ENCODE measurements at regions not wholly inside any gene's neighbourhood (a gene's known extent, or its start where the extent isn't known, plus 50 kb on each side); places are given as distances from the start of the nearest gene placed in this dataset.

- no peak overlapping the region for H3K4me3 ChIP-seq
- TF ChIP-seq ZNF655 (CRISPR knock-in tag; IDR thresholded peaks at IDR 0.05) = no peak
- no peak for TF ChIP-seq NR2C1 (IDR thresholded peaks at IDR 0.05)
- no peak for TF ChIP-seq NR2C1 (tag; IDR thresholded peaks at IDR 0.05)
- TF ChIP-seq ZNF445 (CRISPR knock-in tag; IDR thresholded peaks at IDR 0.05; ENCODE audit: low read depth) = no peak
- no peak for TF ChIP-seq ZHX1 (conservative IDR thresholded peaks at IDR 0.05; ENCODE audit: low read length)
- no peak for TF ChIP-seq CBX5 (IDR thresholded peaks at IDR 0.05; ENCODE audit: borderline replicate concordance, low read depth)
- TF ChIP-seq ZNF165 (CRISPR knock-in tag; IDR thresholded peaks at IDR 0.05; ENCODE audit: borderline replicate concordance) = no peak
- TF ChIP-seq ZNF707 (CRISPR knock-in tag; conservative IDR thresholded peaks at IDR 0.05) = no peak
- no peak for TF ChIP-seq KLF13 (tag; IDR thresholded peaks at IDR 0.05; ENCODE audit: borderline replicate concordance, low read depth)
- no peak for TF ChIP-seq POLR3G (IDR thresholded peaks at IDR 0.05; ENCODE audit: extremely low read depth, insufficient read length, insufficient replicate concordance)
Observed at GRCh38 chr10:71093531-71093930, 118.8 kb upstream of the UNC5B start.

More at GRCh38 chr10:71093531-71093930, 118.8 kb upstream of the UNC5B start:
- no peaks in the 10 kb centered on the region for H3K9me3 ChIP-seq (replicated peaks; ENCODE audit: control insufficient read depth, insufficient read depth, low read depth, low read length)
- no peak for DNase-seq (ENCODE audit: extremely low read depth in 1 of 4, low spot score in 3 of 4)
- 0 out of 2 replicates have a peak, but pooled peaks cover 5% of the 10 kb centered on the region for H4K20me1 ChIP-seq (replicated peaks; ENCODE audit: control insufficient read depth, insufficient read depth, low read length)
- no peaks in the 10 kb centered on the region for H3K36me3 ChIP-seq (ENCODE audit: control insufficient read depth, insufficient read depth, low read length)
- no peak overlapping the region for H3K4me2 ChIP-seq (ENCODE audit: insufficient read depth, low read length)
- H3K4me1 ChIP-seq (replicated peaks in 1 of 2; ENCODE audit: control insufficient read depth in 2 of 2, insufficient read depth in 2 of 2, low read length in 2 of 2) = no peaks in the 10 kb centered on the region
- no TSS peak for BruUV-seq (replicated peaks)
- in situ Hi-C loops (cut with MboI) (no loop called here), intact Hi-C loops (cut with micrococcal nuclease) (no loop called here)
- no peaks in the 10 kb centered on the region for H3K79me2 ChIP-seq (ENCODE audit: control insufficient read depth, insufficient read depth, low read length)
- H3K9ac ChIP-seq (ENCODE audit: insufficient read depth in 1 of 2, low read depth in 2 of 2, low read length in 2 of 2) = no peak overlapping the region
- H3K27ac ChIP-seq (ENCODE audit: extremely low read depth, low read depth, low read length) = no peak overlapping the region
- ChIA-PET POLR2A (interaction anchor here (0.6 kb wide), 1 partner anchor 68 kb away, joined by 3 read pairs; no protein-coding TSS in a partner anchor), CTCF (ENCODE audit: low intra/inter-chr PET ratio) (no interaction called here)
- no peak for FAIRE-seq
- H2AFZ ChIP-seq (ENCODE audit: low read depth, low read length) = no peak overlapping the region
- 4% methylated on average over 2 of the region's 2 CpGs for WGBS (ENCODE audit: insufficient coverage, low coverage, missing lambda C conversion rate)
- H3K9me1 ChIP-seq (ENCODE audit: control insufficient read depth, insufficient read depth, low read length) = no peaks in the 10 kb centered on the region
- no peak for ATAC-seq
- H3K27me3 ChIP-seq (ENCODE audit: control insufficient read depth in 2 of 2, insufficient read depth in 2 of 2, low read length in 2 of 2) = peaks cover 7 to 22% of the 10 kb centered on the region in 2 experiments; a peak in 4 of 5 replicates

Measured in K562 (cell line).